ENCODE measurements at regions not wholly inside any gene's neighbourhood (a gene's known extent, or its start where the extent isn't known, plus 50 kb on each side); places are given as distances from the start of the nearest gene placed in this dataset.
"Not testable (repeated sequence)": the region's sequence is repeated elsewhere in the genome, so short reads cannot be mapped to it uniquely, and the experiment has no call there.

- TF ChIP-seq POLR2AphosphoS5, POLR2A (IDR thresholded peaks at IDR 0.05; ENCODE audit: low read depth, low read length): not testable (repeated sequence)
These were observed 262.4 kb downstream of the ZNF37A start for GRCh38 chr10:38356527-38356926.
